ENCODE measurements at regions not wholly inside any gene's neighbourhood (a gene's known extent, or its start where the extent isn't known, plus 50 kb on each side); places are given as distances from the start of the nearest gene placed in this dataset.

- Histone ChIP-seq H3K9ac (ENCODE audit: low read depth, low read length) (no peak overlapping the region), H3K4me3 (ENCODE audit: low read depth in 1 of 2, low read length in 2 of 2) (no peak overlapping the region), H3K79me2 (ENCODE audit: insufficient read depth, low read length) (no peaks in the 10 kb centered on the region), H3K9me3 (ENCODE audit: insufficient read depth, low read length, severe bottlenecking) (no peaks in the 10 kb centered on the region), H4K20me1 (ENCODE audit: insufficient read depth, low read length) (no peaks in the 10 kb centered on the region), H3K27ac (ENCODE audit: low read length) (no peak overlapping the region), H3K4me1 (ENCODE audit: insufficient read depth, low read length) (peaks cover 14% of the 10 kb centered on the region; the same call in 1 of the 2 replicates), H2AFZ (ENCODE audit: low read depth, low read length) (no peak overlapping the region), H3K36me3 (ENCODE audit: insufficient read depth, low read length) (no peaks in the 10 kb centered on the region), H3K27me3 (ENCODE audit: insufficient read depth, low read length, poor library complexity) (no peaks in the 10 kb centered on the region), H3K4me2 (ENCODE audit: insufficient read depth, low read length) (no peak overlapping the region)
- ATAC-seq (ENCODE audit: insufficient read depth, low read depth) (no peak), DNase-seq (no peak)
- TF ChIP-seq, protein P1, sequence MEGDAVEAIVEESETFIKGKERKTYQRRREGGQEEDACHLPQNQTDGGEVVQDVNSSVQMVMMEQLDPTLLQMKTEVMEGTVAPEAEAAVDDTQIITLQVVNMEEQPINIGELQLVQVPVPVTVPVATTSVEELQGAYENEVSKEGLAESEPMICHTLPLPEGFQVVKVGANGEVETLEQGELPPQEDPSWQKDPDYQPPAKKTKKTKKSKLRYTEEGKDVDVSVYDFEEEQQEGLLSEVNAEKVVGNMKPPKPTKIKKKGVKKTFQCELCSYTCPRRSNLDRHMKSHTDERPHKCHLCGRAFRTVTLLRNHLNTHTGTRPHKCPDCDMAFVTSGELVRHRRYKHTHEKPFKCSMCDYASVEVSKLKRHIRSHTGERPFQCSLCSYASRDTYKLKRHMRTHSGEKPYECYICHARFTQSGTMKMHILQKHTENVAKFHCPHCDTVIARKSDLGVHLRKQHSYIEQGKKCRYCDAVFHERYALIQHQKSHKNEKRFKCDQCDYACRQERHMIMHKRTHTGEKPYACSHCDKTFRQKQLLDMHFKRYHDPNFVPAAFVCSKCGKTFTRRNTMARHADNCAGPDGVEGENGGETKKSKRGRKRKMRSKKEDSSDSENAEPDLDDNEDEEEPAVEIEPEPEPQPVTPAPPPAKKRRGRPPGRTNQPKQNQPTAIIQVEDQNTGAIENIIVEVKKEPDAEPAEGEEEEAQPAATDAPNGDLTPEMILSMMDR (IDR thresholded peaks at IDR 0.05; ENCODE audit: borderline replicate concordance, extremely low read depth, low read length, poor library complexity, severe bottlenecking) = no peak
- TF ChIP-seq EZH2 (IDR thresholded peaks at IDR 0.05; ENCODE audit: borderline replicate concordance, low read depth, low read length, severe bottlenecking) = no peak
Observed at GRCh38 chr3:18481946-18482548, 56.9 kb upstream of the SATB1 start.

DNA sequence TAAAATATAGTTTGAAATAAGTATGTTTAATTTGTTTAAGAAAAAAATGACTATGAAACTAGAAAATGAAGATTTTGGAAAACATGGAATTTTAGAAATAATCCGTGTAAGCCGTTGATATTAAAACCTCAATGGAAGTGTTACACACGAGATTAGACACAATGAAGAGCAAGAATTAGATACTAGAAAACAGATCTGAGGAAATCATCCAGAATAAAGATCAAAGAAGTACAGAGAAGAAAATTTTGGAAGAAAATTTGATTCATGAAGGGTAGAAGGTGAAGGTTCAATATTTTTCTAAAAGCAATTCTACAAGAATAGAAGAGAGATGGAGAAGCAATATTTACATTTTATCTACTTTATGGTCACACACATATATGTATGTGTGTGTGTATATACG, 52.5 kb upstream of the SATB1 start:
- H4K20me1 ChIP-seq (ENCODE audit: insufficient read depth, low read length) = no peaks in the 10 kb centered on the region
- H3K27me3 ChIP-seq (ENCODE audit: insufficient read depth, low read length, poor library complexity) = no peaks in the 10 kb centered on the region
- no peaks in the 10 kb centered on the region for H3K9me3 ChIP-seq (ENCODE audit: insufficient read depth, low read length, severe bottlenecking)
- H3K9ac ChIP-seq (ENCODE audit: low read depth, low read length) = no peak overlapping the region
- H2AFZ ChIP-seq (ENCODE audit: low read depth, low read length) = no peak overlapping the region
- no peak for DNase-seq
- peaks cover 7% of the 10 kb centered on the region; the same call in 1 of the 2 replicates for H3K4me1 ChIP-seq (ENCODE audit: insufficient read depth, low read length)
- no peaks in the 10 kb centered on the region for H3K36me3 ChIP-seq (ENCODE audit: insufficient read depth, low read length)
- ATAC-seq (ENCODE audit: insufficient read depth, low read depth) = no peak
- no peaks in the 10 kb centered on the region for H3K79me2 ChIP-seq (ENCODE audit: insufficient read depth, low read length)
- no peak overlapping the region for H3K4me2 ChIP-seq (ENCODE audit: insufficient read depth, low read length)
- H3K4me3 ChIP-seq (ENCODE audit: low read depth in 1 of 2, low read length in 2 of 2) = no peak overlapping the region
- TF ChIP-seq EZH2 (IDR thresholded peaks at IDR 0.05; ENCODE audit: borderline replicate concordance, low read depth, low read length, severe bottlenecking) = no peak
- TF ChIP-seq, protein P1 (IDR thresholded peaks at IDR 0.05; ENCODE audit: borderline replicate concordance, extremely low read depth, low read length, poor library complexity, severe bottlenecking) = no peak
- no peak overlapping the region for H3K27ac ChIP-seq (ENCODE audit: low read length)

All from DND-41 (cell line).